ENCODE measurements at regions not wholly inside any gene's neighbourhood (a gene's known extent, or its start where the extent isn't known, plus 50 kb on each side); places are given as distances from the start of the nearest gene placed in this dataset.

DNA sequence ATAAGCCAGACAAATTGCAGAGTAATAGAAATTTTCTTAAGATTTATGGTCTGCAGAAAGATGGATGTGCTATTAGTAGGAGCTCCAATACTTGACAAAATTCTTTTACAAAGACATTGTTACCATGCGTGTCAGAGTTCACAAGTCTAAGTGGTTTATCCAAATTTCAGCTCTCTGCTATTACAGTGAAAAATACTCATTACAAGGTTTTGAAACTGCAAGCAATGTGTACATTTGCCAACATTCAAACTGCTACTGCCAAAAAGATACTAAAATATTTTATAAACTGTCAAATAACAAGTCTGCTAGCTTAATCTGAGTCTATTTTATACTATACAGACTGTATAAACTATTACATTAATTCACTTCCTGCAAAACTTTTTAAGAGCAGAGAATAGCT, 1341.5 kb upstream of the ACVR2A start:
- Histone ChIP-seq H3K4me1 (no peaks in the 10 kb centered on the region), H3K27ac (no peak overlapping the region), H3K9me3 (no peaks in the 10 kb centered on the region), H3K27me3 (no peaks in the 10 kb centered on the region), H3K4me3 (replicated peaks in 1 of 3) (no peak overlapping the region), H3K36me3 (no peaks in the 10 kb centered on the region)
- intact Hi-C loops (cut with DNase I): no loop called here
- WGBS, 2 donors: 74 to 90% methylated on average over 1 of the region's 1 CpG
- TF ChIP-seq, protein P1, sequence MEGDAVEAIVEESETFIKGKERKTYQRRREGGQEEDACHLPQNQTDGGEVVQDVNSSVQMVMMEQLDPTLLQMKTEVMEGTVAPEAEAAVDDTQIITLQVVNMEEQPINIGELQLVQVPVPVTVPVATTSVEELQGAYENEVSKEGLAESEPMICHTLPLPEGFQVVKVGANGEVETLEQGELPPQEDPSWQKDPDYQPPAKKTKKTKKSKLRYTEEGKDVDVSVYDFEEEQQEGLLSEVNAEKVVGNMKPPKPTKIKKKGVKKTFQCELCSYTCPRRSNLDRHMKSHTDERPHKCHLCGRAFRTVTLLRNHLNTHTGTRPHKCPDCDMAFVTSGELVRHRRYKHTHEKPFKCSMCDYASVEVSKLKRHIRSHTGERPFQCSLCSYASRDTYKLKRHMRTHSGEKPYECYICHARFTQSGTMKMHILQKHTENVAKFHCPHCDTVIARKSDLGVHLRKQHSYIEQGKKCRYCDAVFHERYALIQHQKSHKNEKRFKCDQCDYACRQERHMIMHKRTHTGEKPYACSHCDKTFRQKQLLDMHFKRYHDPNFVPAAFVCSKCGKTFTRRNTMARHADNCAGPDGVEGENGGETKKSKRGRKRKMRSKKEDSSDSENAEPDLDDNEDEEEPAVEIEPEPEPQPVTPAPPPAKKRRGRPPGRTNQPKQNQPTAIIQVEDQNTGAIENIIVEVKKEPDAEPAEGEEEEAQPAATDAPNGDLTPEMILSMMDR (IDR thresholded peaks at IDR 0.05): no peak
- TF ChIP-seq POLR2A (IDR thresholded peaks at IDR 0.05): no peak
- no peak for DNase-seq

DNA sequence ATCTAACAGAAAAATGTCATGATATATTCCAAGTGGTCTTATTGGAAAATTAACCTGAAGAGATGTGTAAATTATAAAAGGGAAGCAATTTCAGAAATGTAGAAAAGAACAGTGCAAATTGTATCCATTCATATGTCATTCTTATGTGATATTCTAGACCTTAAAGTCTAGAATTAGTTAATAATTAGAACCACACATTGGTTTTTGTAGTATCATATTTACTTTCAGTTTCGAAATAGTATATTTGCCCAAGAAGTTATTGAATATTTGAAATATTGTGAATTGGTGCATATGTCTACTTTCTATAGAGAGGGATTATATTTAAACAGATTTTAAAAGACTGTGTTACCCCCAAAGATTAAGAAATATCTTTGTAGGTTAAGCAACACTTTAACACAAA, 1348.6 kb upstream of the ACVR2A start:
- intact Hi-C loops (cut with DNase I): no loop called here
- 84 to 94% methylated on average over 1 of the region's 1 CpG for WGBS, 2 donors

DNA sequence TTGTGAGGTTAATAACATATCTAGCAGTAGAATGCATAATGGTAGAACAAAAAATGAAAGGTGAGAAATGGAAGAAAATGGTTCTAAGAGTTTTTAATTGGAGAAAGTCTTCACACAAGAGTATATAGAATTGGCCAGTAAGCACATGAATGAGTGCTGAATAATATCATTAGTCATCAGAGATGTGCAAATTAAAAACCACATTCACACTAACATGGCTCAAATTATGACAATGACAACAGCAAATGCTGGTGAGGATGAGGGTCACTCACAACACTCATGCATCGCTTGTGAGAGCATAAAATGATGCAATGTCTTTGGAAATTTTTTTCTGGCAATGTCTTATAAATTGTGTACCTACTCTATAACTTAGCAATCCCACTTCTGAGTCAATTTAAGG, 1355.4 kb upstream of the ACVR2A start:
- no peak overlapping the region for H3K4me3 ChIP-seq (replicated peaks in 1 of 3)
- no peaks in the 10 kb centered on the region for H3K4me1 ChIP-seq
- no peaks in the 10 kb centered on the region for H3K27me3 ChIP-seq
- no peaks in the 10 kb centered on the region for H3K9me3 ChIP-seq
- DNase-seq: no peak
- intact Hi-C loops (cut with DNase I): no loop called here
- WGBS, 2 donors: 75 to 94% methylated on average over 1 of the region's 1 CpG
- H3K27ac ChIP-seq: no peak overlapping the region
- TF ChIP-seq, protein P1 (IDR thresholded peaks at IDR 0.05): no peak
- no peak for TF ChIP-seq POLR2A (IDR thresholded peaks at IDR 0.05)
- no peaks in the 10 kb centered on the region for H3K36me3 ChIP-seq

More for the DNA sequence above, 1348.6 kb upstream of the ACVR2A start:
- Histone ChIP-seq H3K27me3 (no peaks in the 10 kb centered on the region), H3K4me1 (no peaks in the 10 kb centered on the region), H3K36me3 (no peaks in the 10 kb centered on the region), H3K27ac (no peak overlapping the region), H3K4me3 (replicated peaks in 1 of 3) (no peak overlapping the region), H3K9me3 (no peaks in the 10 kb centered on the region)
- DNase-seq: no peak
- TF ChIP-seq, protein P1 (IDR thresholded peaks at IDR 0.05): no peak
- no peak for TF ChIP-seq POLR2A (IDR thresholded peaks at IDR 0.05)

DNA sequence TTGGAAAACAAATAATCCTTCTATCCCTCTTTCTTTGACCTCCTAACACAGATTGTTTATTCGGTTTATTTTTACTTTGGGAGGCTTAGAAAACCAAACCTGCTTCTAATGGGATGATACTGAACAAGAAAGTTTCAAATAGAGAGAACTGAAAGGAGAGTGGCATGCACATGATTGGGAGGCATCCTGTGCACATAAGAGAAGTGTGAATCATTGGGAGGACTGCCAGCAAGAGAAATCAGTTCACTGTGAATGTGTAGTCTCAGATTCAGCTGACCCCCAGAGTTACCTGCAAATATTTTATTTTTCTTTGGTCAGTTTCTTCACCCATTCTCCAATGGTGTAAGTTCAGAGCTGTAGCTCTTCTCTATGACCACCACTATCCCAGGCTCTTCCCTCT, 1363.2 kb upstream of the ACVR2A start:
- 76 to 83% methylated on average over 1 of the region's 1 CpG for WGBS, 2 donors
- intact Hi-C loops (cut with DNase I): no loop called here
- no peak for TF ChIP-seq POLR2A (IDR thresholded peaks at IDR 0.05)
- TF ChIP-seq, protein P1 (IDR thresholded peaks at IDR 0.05): no peak
- Histone ChIP-seq H3K27ac (no peak overlapping the region), H3K27me3 (no peaks in the 10 kb centered on the region), H3K4me1 (no peaks in the 10 kb centered on the region), H3K4me3 (replicated peaks in 1 of 3) (no peak overlapping the region), H3K9me3 (no peaks in the 10 kb centered on the region), H3K36me3 (no peaks in the 10 kb centered on the region)
- DNase-seq: no peak

DNA sequence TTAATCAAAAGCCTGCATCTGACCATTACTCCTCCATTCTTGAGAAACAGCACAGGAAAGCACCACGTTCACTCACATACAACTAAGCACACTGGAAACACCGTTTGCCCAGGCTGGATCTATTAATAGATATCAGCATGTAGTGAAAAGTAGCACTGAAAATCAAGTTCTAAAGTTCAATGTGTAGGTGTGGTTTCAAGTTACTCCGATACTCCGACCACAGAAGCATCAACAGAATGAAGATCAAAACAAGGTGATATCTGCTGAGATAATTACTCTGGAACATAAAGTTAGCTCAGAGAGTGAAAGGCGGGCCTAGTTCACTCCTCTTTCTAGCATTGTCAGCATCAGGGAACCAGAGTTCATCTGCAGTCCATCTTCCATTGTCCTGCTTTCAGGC, 1367.4 kb upstream of the ACVR2A start:
- Histone ChIP-seq H3K4me3 (replicated peaks in 1 of 3) (no peak overlapping the region), H3K36me3 (no peaks in the 10 kb centered on the region), H3K4me1 (no peaks in the 10 kb centered on the region), H3K9me3 (no peaks in the 10 kb centered on the region), H3K27ac (no peak overlapping the region), H3K27me3 (no peaks in the 10 kb centered on the region)
- DNase-seq: no peak
- WGBS, 2 donors: 74 to 88% methylated on average over 5 of the region's 5 CpGs
- TF ChIP-seq, protein P1 (IDR thresholded peaks at IDR 0.05): no peak
- TF ChIP-seq POLR2A (IDR thresholded peaks at IDR 0.05): no peak
- intact Hi-C loops (cut with DNase I): no loop called here
